HG02943 (cell line): ENCODE measurements at regions not wholly inside any gene's neighbourhood (a gene's known extent, or its start where the extent isn't known, plus 50 kb on each side); places are given as distances from the start of the nearest gene placed in this dataset.

ENCODE experiments used
- ATAC-seq: cut with Tn5 transposase; IDR thresholded peaks from one replicate; pipeline ENCODE4 v1.9.1; 2021; ENCODE audit warnings: mild to moderate bottlenecking, low read depth, moderate library complexity; ENCODE audit not compliant: unreplicated experiment

GRCh38 chr7:41315764-41316163, 387.1 kb downstream of the INHBA start:
- no peak for ATAC-seq

- no peak for ATAC-seq
Observed at GRCh38 chr7:41313171-41313570, 389.7 kb downstream of the INHBA start.

GRCh38 chr7:41312235-41312634, 390.7 kb downstream of the INHBA start:
- no peak for ATAC-seq

- no peak for ATAC-seq
Observed at GRCh38 chr7:41311301-41311700, 391.6 kb downstream of the INHBA start.

GRCh38 chr7:41306486-41306885, 396.4 kb downstream of the INHBA start:
- no peak for ATAC-seq

GRCh38 chr7:41305001-41305400, 397.9 kb downstream of the INHBA start:
- ATAC-seq, result no peak

- no peak for ATAC-seq
Observed at GRCh38 chr7:41303709-41304108, 399.2 kb downstream of the INHBA start.

- no peak for ATAC-seq
Observed at GRCh38 chr7:41298409-41298808, 404.5 kb downstream of the INHBA start.

- no peak for ATAC-seq
Observed at GRCh38 chr7:41297166-41297565, 405.7 kb downstream of the INHBA start.

GRCh38 chr7:41295455-41295815, 407.5 kb downstream of the INHBA start:
- no peak for ATAC-seq

- no peak for ATAC-seq
Observed at GRCh38 chr7:41294556-41295454, 408.1 kb downstream of the INHBA start.

GRCh38 chr7:41292487-41292886, 410.4 kb downstream of the INHBA start:
- no peak for ATAC-seq

GRCh38 chr7:41287559-41288335, 415.1 kb downstream of the INHBA start:
- no peak for ATAC-seq

- ATAC-seq, result no peak
Observed at GRCh38 chr7:41280491-41280890, 422.4 kb downstream of the INHBA start.

- ATAC-seq, result no peak
Observed at GRCh38 chr7:41277561-41277960, 425.3 kb downstream of the INHBA start.

GRCh38 chr7:41275255-41275654, 427.6 kb downstream of the INHBA start:
- ATAC-seq, result no peak

GRCh38 chr7:41274179-41274578, 428.7 kb downstream of the INHBA start:
- no peak for ATAC-seq

GRCh38 chr7:41272664-41273063, 430.2 kb downstream of the INHBA start:
- ATAC-seq, result no peak

GRCh38 chr7:41268878-41269277, 434.0 kb downstream of the INHBA start:
- ATAC-seq, result no peak

- no peak for ATAC-seq
Observed at GRCh38 chr7:41261080-41261479, 441.8 kb downstream of the INHBA start.

- no peak for ATAC-seq
Observed at GRCh38 chr7:41257660-41258059, 445.2 kb downstream of the INHBA start.
